ENCODE measurements at regions not wholly inside any gene's neighbourhood (a gene's known extent, or its start where the extent isn't known, plus 50 kb on each side); places are given as distances from the start of the nearest gene placed in this dataset.

GRCh38 chr4:155426953-155427352, 50.2 kb upstream of the MAP9 start:
- no peak overlapping the region for H3K4me3 ChIP-seq
- H3K36me3 ChIP-seq: no peaks in the 10 kb centered on the region
- DNase-seq: no peak
- no peaks in the 10 kb centered on the region for H3K27me3 ChIP-seq
- intact Hi-C loops (cut with DNase I; ENCODE audit: low total_unique reads): no loop called here
- no peaks in the 10 kb centered on the region for H3K4me1 ChIP-seq
- H3K9me3 ChIP-seq: no peaks in the 10 kb centered on the region
- peak overlapping the region in 1 of 2 donors; percentile 64 for H3K27ac ChIP-seq
- TF ChIP-seq POLR2A (IDR thresholded peaks at IDR 0.05): no peak
- no peak for TF ChIP-seq CTCF (IDR thresholded peaks at IDR 0.05)

All from uterus (tissue), 3 donors.